Esophagus squamous epithelium (tissue), 4 donors: ENCODE measurements at regions not wholly inside any gene's neighbourhood (a gene's known extent, or its start where the extent isn't known, plus 50 kb on each side); places are given as distances from the start of the nearest gene placed in this dataset.
"Not testable (repeated sequence)": the region's sequence is repeated elsewhere in the genome, so short reads cannot be mapped to it uniquely, and the experiment has no call there.

Experiments
- POLR2A ChIP-seq, 4 donors: fragments of 450-650 bp; IDR thresholded peaks; one replicate each; pipeline ENCODE4 v1.6.1; 2017; ENCODE audit warnings: antibody characterized with exemption in 4 of 4, mild to moderate bottlenecking in 4 of 4, moderate library complexity in 3 of 4
- TF ChIP-seq, protein P1 (sequence below), 6 experiments: fragments of 450-650 bp in 4 of 6; fragments of 200-600 bp in 2 of 6; sonication (generic) in 2 of 6; IDR thresholded peaks; one replicate each; pipeline ENCODE4 v1.5.1; 2016 to 2019; ENCODE audit warnings: antibody characterized with exemption in 6 of 6, mild to moderate bottlenecking in 4 of 6, moderate library complexity in 4 of 6

DNA sequence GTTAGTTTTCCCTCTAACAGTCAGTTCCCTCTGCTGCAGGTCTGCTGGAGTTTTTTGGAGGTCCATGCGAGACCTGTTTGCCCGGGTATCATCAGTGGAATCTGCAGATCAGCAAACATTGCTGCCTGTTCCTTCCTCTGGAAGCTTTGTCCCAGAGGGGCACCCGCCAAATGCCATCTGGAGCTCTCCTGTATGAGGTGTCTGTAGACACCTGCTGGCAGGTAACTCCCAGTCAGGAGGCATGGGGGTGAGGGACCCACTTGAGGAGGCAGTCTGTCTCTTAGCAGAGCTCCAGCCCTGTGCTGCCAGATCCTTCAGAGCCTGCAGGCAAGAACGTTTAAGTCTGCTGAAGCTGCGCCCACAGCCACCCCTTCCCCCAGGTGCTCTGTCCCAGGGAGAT lies 884.3 kb upstream of the GRIA3 start:
- TF ChIP-seq, protein P1, sequence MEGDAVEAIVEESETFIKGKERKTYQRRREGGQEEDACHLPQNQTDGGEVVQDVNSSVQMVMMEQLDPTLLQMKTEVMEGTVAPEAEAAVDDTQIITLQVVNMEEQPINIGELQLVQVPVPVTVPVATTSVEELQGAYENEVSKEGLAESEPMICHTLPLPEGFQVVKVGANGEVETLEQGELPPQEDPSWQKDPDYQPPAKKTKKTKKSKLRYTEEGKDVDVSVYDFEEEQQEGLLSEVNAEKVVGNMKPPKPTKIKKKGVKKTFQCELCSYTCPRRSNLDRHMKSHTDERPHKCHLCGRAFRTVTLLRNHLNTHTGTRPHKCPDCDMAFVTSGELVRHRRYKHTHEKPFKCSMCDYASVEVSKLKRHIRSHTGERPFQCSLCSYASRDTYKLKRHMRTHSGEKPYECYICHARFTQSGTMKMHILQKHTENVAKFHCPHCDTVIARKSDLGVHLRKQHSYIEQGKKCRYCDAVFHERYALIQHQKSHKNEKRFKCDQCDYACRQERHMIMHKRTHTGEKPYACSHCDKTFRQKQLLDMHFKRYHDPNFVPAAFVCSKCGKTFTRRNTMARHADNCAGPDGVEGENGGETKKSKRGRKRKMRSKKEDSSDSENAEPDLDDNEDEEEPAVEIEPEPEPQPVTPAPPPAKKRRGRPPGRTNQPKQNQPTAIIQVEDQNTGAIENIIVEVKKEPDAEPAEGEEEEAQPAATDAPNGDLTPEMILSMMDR (IDR thresholded peaks at IDR 0.05): not testable (repeated sequence)
- TF ChIP-seq POLR2A (IDR thresholded peaks at IDR 0.05): not testable (repeated sequence)
